KG1 (cell line): ENCODE measurements at regions not wholly inside any gene's neighbourhood (a gene's known extent, or its start where the extent isn't known, plus 50 kb on each side); places are given as distances from the start of the nearest gene placed in this dataset.

Source experiments
- DNase-seq: peaks from one replicate; lab custom pipeline; 2025; lab: John Stamatoyannopoulos, UW

DNA sequence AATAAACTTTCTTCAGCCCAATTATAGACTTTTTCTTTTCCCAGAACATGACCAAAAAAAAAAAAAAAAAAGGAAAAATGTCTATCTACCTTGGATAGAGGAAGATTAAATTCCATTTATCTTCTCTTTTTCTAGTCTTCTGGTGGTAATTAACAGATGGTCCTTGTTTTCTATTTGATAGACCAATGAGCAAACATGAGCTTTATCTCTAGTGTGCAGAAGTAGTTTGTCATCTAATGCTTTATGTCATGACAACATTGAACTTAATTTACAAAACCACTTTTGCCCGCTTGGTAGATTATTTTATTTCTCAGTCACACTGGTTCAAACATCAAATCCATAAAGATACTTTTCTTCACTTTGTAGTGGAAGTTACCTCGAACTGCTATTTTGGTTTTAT, 69.5 kb upstream of the ELL2 start:
- DNase-seq, result no peak

DNA sequence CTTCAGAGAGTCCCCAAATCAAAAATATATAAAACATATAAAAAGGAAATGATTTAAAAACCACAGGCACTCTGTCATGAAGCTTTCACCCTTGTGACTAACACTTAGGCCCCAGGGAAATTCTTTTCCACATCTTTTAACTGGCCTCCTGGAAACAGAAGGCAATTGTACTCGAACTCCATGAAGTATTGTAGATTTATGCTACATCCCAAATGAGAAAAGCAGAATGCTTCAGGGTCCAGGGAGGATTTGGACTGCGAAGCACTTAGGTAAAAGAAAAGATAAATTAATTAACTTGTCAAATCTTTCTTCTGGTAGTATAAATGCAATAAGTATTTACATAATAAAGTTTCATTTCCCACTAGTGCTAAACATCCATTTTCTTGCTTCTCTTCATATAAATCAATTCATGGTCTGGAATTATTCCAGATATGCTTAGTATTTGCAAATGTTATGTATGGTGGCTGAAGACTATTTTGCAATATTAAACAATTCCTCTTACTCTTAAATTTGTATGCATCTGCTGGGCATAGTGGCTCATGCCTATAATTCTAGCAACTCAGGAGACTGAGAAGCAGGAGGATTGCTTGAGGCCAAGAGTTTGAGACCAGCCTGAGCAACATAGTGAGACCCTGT, 64.9 kb upstream of the ELL2 start:
- DNase-seq, result no peak

DNA sequence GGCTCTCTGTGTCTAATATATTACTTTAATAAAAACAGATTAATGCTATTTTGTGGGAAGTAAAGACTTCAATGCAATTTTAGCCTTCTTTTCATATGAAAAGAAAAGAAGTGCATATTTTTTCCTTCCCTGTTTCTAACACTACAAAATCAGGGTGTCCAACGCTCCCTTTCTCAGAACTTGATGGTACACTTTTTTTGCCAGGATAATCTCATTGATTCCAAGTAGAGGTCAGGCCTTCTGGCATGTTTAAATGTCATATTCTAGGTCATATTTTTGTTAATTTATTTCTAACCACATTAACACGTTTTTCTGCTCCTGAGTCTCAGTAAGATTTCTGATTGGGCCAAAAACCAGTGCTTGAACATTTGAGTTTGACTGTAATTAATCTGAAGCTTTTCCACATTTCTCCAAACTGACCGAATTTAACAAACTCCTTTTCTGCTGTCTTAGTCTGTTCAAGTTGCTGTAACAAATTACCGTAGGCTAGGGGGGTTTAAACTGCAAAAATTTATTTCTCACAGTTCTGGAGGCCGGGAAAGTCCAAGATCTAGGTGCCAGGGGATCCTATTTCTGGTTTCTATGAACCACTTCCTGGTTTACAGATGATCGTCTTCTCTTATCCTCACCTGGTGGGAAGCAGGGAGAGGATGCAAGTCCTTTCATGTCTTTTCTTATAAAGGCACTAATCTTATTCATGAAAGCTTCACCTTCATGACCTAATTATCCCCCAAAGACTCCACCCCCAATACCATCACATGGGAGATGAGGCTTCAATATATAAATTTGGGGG, 63.2 kb upstream of the ELL2 start:
- DNase-seq, result no peak

DNA sequence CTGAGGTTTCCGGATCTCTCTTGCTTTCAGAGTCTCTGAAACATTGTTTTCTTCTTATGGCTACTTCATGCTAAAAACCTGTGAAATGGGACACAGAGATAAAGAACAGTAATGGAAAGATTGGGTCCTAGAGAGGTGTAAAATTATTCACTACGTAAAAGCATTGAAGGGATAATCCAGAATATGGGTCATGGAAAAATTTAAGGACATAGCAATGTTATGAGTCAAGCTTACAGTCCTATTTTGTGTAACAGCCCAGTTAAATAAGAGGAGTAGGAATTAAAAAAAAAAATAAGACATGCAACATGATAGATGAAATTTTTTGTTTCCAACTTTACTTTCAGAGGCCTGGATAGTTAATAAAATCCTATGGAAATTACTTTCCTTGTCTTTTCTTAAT, 61.9 kb upstream of the ELL2 start:
- no peak for DNase-seq

DNA sequence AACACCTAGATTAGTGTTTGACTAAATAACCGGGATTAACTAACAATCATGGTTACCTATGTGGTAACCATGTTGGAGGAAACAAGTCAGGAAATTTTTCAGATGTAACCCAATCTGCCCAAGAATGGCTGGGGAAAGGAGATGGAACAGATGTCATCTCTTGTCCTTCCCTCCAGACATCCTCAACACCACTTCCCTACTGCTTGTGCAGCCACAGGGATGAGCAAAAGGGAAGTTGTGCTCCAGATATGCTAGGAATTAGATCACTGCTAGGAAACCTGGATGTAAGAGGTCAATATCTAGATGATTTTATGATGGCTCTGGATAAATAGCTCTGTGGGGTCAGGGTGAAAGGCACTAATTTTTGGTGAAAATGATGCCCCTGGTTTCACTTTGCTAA, 61.3 kb upstream of the ELL2 start:
- no peak for DNase-seq

DNA sequence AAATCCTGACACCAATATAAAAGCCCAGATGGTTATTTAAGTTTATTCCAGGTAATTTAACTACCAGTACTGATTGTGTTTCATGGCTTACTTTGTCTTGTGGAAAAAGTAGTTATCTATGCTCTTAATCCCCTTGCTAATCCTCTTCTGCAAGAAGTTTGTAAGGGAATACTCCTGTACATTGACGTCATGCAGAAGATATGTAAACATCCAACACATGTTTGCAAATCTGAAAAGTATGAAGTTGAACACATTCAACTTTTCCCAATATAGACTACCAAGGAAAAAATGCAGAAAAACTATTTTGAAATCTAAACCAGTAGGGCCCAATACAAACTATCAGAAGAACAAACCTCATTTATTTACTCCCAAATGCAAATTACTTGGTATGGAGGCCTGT, 56.3 kb upstream of the ELL2 start:
- DNase-seq, result no peak

DNA sequence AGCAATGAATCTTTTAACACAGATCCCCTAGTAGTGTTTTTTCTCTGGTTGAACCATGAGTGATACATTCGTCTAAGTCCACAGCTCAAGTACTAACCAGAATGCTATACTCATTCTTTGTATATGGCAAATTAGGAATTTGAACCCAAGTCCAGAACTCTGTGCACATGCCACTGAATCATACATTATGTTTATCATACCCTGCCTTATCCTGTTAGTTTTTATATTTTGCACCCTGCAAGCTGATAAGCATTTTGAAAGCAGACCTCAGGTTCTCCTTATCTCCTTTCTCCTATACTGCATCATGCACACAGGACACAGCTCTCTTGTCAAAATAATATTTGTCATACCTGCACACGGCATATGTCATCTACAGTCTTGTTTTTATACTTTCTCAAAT, 54.6 kb upstream of the ELL2 start:
- DNase-seq, result no peak

DNA sequence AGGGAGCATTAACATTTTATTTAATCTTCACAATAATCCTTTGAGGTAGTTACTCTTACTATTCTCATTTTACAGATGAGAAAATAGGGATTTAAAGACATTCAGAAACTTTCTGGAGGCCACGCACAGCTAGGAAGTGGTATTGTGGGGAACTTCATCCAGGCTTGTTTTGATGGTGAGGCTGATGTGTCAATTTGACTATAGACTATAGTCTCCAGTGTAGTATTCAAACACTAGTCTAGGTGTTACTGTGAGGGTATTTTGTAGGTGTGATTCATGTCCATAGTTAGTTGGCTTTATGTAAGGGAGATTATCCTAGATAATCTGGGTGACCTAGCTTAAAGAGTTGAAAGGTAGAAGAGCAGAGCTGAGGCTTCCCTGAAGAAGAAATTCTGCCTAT, 54.1 kb upstream of the ELL2 start:
- DNase-seq, result no peak

DNA sequence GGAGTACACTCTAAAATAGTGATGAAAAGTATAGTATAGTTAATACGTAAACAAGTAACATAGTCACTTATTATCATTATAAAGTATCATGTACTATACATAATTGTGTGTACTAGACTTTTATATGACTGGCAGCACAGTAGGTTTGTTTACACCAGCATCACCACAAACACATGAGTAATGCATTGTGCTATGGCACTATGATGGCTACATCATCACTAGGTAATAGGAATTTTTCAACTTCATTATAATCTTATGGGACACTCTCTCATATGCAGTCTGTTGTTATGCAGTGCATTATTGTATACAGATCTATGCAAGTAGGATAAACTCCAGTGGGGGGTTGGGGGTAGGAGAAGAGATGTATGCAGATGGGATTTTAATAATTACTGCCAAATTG, 52.7 kb upstream of the ELL2 start:
- no peak for DNase-seq

DNA sequence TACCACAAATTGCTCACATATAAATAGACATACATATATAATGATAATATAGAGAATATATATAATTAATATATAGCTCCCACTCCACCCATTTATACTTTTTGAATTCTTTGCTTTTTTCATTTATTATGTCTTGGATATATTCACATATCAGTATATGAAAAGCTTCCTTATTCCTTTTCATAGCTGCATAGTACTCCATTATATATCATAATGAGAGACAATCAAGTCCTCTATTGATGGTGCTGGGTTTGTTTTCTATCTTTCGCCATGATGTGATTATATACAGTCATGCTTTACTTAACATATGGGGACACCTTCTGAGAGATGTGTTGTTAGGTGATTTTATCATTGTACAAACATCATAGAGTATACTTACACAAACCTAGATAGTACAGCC, 51.6 kb upstream of the ELL2 start:
- DNase-seq, result no peak

DNA sequence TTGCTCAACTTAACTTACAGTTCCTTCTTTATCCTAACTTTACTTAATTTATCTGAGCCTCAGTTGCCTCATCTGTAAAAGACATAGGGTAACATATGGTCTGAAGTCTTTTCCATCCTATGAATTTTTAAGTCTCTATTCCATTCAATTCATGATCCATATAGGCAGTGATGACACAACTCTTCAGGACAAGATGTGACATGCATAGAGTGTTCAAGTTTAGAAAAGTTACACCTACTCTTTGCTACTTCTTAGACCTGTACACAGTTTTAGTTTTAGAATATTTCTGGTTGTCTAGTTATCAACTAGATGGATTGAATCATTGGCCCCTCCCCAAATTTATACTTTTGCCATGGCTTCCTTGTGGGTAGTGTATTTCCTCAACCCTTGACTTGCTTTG, 50.7 kb upstream of the ELL2 start:
- no peak for DNase-seq
